Loucy (cell line): ENCODE measurements at regions not wholly inside any gene's neighbourhood (a gene's known extent, or its start where the extent isn't known, plus 50 kb on each side); places are given as distances from the start of the nearest gene placed in this dataset.

Source experiments
- CTCF ChIP-seq: fragments of 200-600 bp; sonication (generic); conservative IDR thresholded peaks from 2 replicates; pipeline ENCODE4 v1.5.1; 2014; ENCODE audit warnings: mild to moderate bottlenecking, antibody characterized with exemption, low read length
- EZH2phosphoT487 ChIP-seq: fragments of 200-600 bp; IDR thresholded peaks from 2 replicates; pipeline ENCODE4 v1.6.1; 2018; ENCODE audit warnings: antibody characterized with exemption, mild to moderate bottlenecking, moderate library complexity, borderline replicate concordance

DNA sequence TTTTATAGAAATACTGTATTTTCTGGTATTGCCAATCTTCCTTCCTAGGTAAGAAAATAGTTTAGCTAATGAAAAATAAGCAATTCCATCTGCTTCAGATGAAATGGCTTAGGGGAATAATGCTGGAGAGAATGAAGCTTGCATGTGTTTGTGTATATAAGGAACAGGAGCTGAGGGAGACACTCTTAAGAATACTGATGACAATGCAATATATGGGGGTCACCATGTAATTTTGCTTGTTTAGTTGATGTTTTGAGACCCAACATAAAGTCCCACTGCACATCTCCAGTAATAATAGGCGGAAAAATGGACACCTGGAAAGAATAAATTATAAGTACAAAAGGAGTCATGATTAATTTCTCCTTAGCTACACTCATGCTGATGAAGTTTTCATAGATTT is 110.8 kb upstream of the BRINP3 start:
- TF ChIP-seq CTCF = no peak
- no peak for TF ChIP-seq EZH2phosphoT487
